GM23338 (cell line): ENCODE measurements at regions not wholly inside any gene's neighbourhood (a gene's known extent, or its start where the extent isn't known, plus 50 kb on each side); places are given as distances from the start of the nearest gene placed in this dataset.

Source experiments
- ATAC-seq: fragments of 200-7000 bp; cut with Tn5 transposase; 3 replicates; pipeline ENCODE4 v1.9.1; 2020
- DNase-seq: peaks from one replicate; pipeline ENCODE4 v3.0.0-alpha.2; 2015; ENCODE audit warnings: low spot score
- H2AFZ ChIP-seq: fragments of 200-600 bp; sonication (generic); 2 replicates; pipeline ENCODE4 v1.8.0; 2016; ENCODE audit warnings: antibody characterized with exemption, mild to moderate bottlenecking, moderate library complexity
- H3F3A ChIP-seq: fragments of 200-600 bp; sonication (generic); replicated peaks from 2 replicates; pipeline ENCODE4 v1.8.0; 2017; ENCODE audit warnings: antibody characterized with exemption, mixed run types, low read depth
- H3K27ac ChIP-seq: fragments of 200-600 bp; sonication (generic); 2 replicates; pipeline ENCODE4 v1.6.1; 2016; ENCODE audit warnings: low read depth
- H3K27me3 ChIP-seq: fragments of 200-600 bp; sonication (generic); 2 replicates; pipeline ENCODE4 v1.8.0; 2016; ENCODE audit warnings: mild to moderate bottlenecking, mixed run types, moderate library complexity; ENCODE audit not compliant: insufficient read depth
- H3K36me3 ChIP-seq: fragments of 200-600 bp; sonication (generic); 2 replicates; pipeline ENCODE4 v1.8.0; 2016; ENCODE audit warnings: mild to moderate bottlenecking; ENCODE audit not compliant: insufficient read depth
- H3K4me1 ChIP-seq: fragments of 200-600 bp; sonication (generic); 2 replicates; pipeline ENCODE4 v1.8.0; 2016; ENCODE audit warnings: mild to moderate bottlenecking, moderate library complexity; ENCODE audit not compliant: insufficient read depth
- H3K4me2 ChIP-seq: fragments of 200-600 bp; sonication (generic); 2 replicates; pipeline ENCODE4 v1.7.1; 2017; ENCODE audit warnings: mixed run types
- H3K4me3 ChIP-seq: fragments of 200-600 bp; sonication (generic); 2 replicates; pipeline ENCODE4 v1.6.1; 2016; ENCODE audit warnings: mixed run types
- H3K79me2 ChIP-seq: fragments of 200-600 bp; sonication (generic); replicated peaks from 2 replicates; pipeline ENCODE4 v1.8.0; 2017; ENCODE audit warnings: mild to moderate bottlenecking; ENCODE audit not compliant: insufficient read depth
- H3K9me2 ChIP-seq: fragments of 200-600 bp; sonication (generic); 2 replicates; pipeline ENCODE4 v1.8.0; 2017; ENCODE audit not compliant: insufficient read depth
- H4K20me1 ChIP-seq: fragments of 200-600 bp; sonication (generic); replicated peaks from 2 replicates; pipeline ENCODE4 v1.8.0; 2017; ENCODE audit warnings: mild to moderate bottlenecking; ENCODE audit not compliant: insufficient read depth
- H3K27ac Mint-ChIP-seq: 2 replicates; pipeline ENCODE4 v1.8.0; 2020; ENCODE audit warnings: inconsistent platforms, mild to moderate bottlenecking, moderate library complexity, mixed read lengths
- H3K27me3 Mint-ChIP-seq: 3 replicates; pipeline ENCODE4 v1.8.0; 2022; ENCODE audit warnings: low read depth, mild to moderate bottlenecking, moderate library complexity, mixed read lengths, inconsistent platforms; ENCODE audit not compliant: insufficient read depth, poor library complexity
- H3K36me3 Mint-ChIP-seq: 3 replicates; pipeline ENCODE4 v1.8.0; 2021; ENCODE audit warnings: low read depth, mild to moderate bottlenecking, inconsistent platforms, moderate library complexity, mixed read lengths
- H3K4me1 Mint-ChIP-seq: 3 replicates; pipeline ENCODE4 v1.8.0; 2020; ENCODE audit warnings: mild to moderate bottlenecking, inconsistent platforms, mixed read lengths
- H3K4me3 Mint-ChIP-seq: 3 replicates; pipeline ENCODE4 v1.8.0; 2021; ENCODE audit warnings: moderate library complexity, mild to moderate bottlenecking, inconsistent platforms, mixed read lengths
- H3K9me3 Mint-ChIP-seq: 3 replicates; pipeline ENCODE4 v1.8.0; 2020; ENCODE audit warnings: moderate library complexity, mild to moderate bottlenecking, inconsistent platforms, mixed read lengths
- CREB1 ChIP-seq: fragments of 250-450 bp; sonication (Bioruptor Pico); IDR thresholded peaks from 2 replicates; pipeline ENCODE4 v1.5.0; 2020; ENCODE audit warnings: low read depth, mild to moderate bottlenecking, moderate library complexity
- CTCF ChIP-seq, 2 experiments: fragments of 200-600 bp in 1 of 2; sonication (generic) in 1 of 2; conservative IDR thresholded peaks; 2 replicates each; pipeline versions ENCODE4 v1.5.1 to v1.6.1; 2016 to 2017; ENCODE audit warnings: antibody characterized with exemption in 2 of 2, low read depth in 2 of 2, mild to moderate bottlenecking in 2 of 2, moderate library complexity in 1 of 2
- ETS1 ChIP-seq: IDR thresholded peaks from 2 replicates; pipeline ENCODE4 v1.6.1; 2016; ENCODE audit warnings: antibody characterized with exemption
- EZH2 ChIP-seq: fragments of 200-600 bp; sonication (generic); IDR thresholded peaks from one replicate; pipeline ENCODE4 v1.8.0; 2017; ENCODE audit warnings: antibody characterized with exemption, mild to moderate bottlenecking, low read depth; ENCODE audit not compliant: unreplicated experiment
- EZH2phosphoT487 ChIP-seq: fragments of 200-600 bp; sonication (generic); IDR thresholded peaks from one replicate; pipeline ENCODE4 v1.8.1; 2018; ENCODE audit warnings: antibody characterized with exemption; ENCODE audit not compliant: unreplicated experiment
- JUNB ChIP-seq: IDR thresholded peaks from one replicate; pipeline ENCODE4 v1.6.1; 2016; ENCODE audit warnings: antibody characterized with exemption; ENCODE audit not compliant: unreplicated experiment
- NANOG ChIP-seq: IDR thresholded peaks from 2 replicates; pipeline ENCODE4 v1.6.1; 2016; ENCODE audit warnings: antibody characterized with exemption, borderline replicate concordance
- POLR2AphosphoS5 ChIP-seq: IDR thresholded peaks from 2 replicates; pipeline ENCODE4 v1.6.1; 2016; ENCODE audit warnings: antibody characterized with exemption, low read depth
- REST ChIP-seq: IDR thresholded peaks from one replicate; pipeline ENCODE4 v1.6.1; 2018; ENCODE audit warnings: antibody characterized with exemption; ENCODE audit not compliant: unreplicated experiment
- STAT1 ChIP-seq: IDR thresholded peaks from one replicate; pipeline ENCODE4 v1.6.1; 2016; ENCODE audit warnings: antibody characterized with exemption; ENCODE audit not compliant: unreplicated experiment
- ZNF114 ChIP-seq: fragments of 250-450 bp; sonication (Bioruptor Pico); IDR thresholded peaks from 2 replicates; pipeline ENCODE4 v1.5.0; 2020; ENCODE audit warnings: mild to moderate bottlenecking, moderate library complexity
- ZNF331 ChIP-seq: fragments of 250-450 bp; sonication (Bioruptor Pico); IDR thresholded peaks from 2 replicates; pipeline ENCODE4 v1.5.0; 2020; ENCODE audit warnings: low read depth, mild to moderate bottlenecking, moderate library complexity
- ZNF462 ChIP-seq: fragments of 250-450 bp; sonication (Bioruptor Pico); IDR thresholded peaks from 2 replicates; pipeline ENCODE4 v1.5.0; 2020; ENCODE audit warnings: mild to moderate bottlenecking, moderate library complexity

- Histone ChIP-seq H3K27me3 (no peaks in the 10 kb centered on the region), H3K4me3 (no peak overlapping the region), H3F3A (no peaks in the 10 kb centered on the region), H3K4me2 (no peak overlapping the region), H3K4me1 (no peaks in the 10 kb centered on the region), H3K36me3 (no peaks in the 10 kb centered on the region), H4K20me1 (no peaks in the 10 kb centered on the region), H3K79me2 (no peaks in the 10 kb centered on the region), H2AFZ (0 out of 2 replicates have a peak overlapping the region, but pooled peaks have one; percentile 32), H3K27ac (no peak overlapping the region), H3K9me2 (no peaks in the 10 kb centered on the region)
- DNase-seq (no peak), ATAC-seq (no peak)
- Mint-ChIP-seq H3K9me3 (peaks cover 12% of the 10 kb centered on the region), H3K36me3 (peaks cover 4% of the 10 kb centered on the region), H3K27me3 (peaks cover 1% of the 10 kb centered on the region), H3K4me3 (no peak overlapping the region), H3K4me1 (no peaks in the 10 kb centered on the region), H3K27ac (no peak overlapping the region)
- TF ChIP-seq ZNF331 (CRISPR knock-in tag): no peak
- TF ChIP-seq EZH2: no peak
- TF ChIP-seq CTCF (conservative IDR thresholded peaks at IDR 0.05; ENCODE audit: low read depth in 2 of 2): no peak
- TF ChIP-seq CREB1 (CRISPR knock-in tag): no peak
- TF ChIP-seq REST: no peak
- no peak for TF ChIP-seq EZH2phosphoT487
- no peak for TF ChIP-seq STAT1
- no peak for TF ChIP-seq ETS1
- TF ChIP-seq ZNF462: no peak
- TF ChIP-seq NANOG: no peak
- no peak for TF ChIP-seq ZNF114 (CRISPR knock-in tag)
- TF ChIP-seq POLR2AphosphoS5: no peak
- no peak for TF ChIP-seq JUNB
Measured at GRCh38 chr13:107883561-107884175, 331.7 kb downstream of the LIG4 start.
